GM23248 (cell line): ENCODE measurements at regions not wholly inside any gene's neighbourhood (a gene's known extent, or its start where the extent isn't known, plus 50 kb on each side); places are given as distances from the start of the nearest gene placed in this dataset.

Experiments used
- DNase-seq: peaks from one replicate; pipeline ENCODE4 v3.0.0-alpha.2; 2015
- H2AFZ ChIP-seq: fragments of 200-600 bp; sonication (generic); 2 replicates; pipeline ENCODE4 v1.6.1; 2016; ENCODE audit warnings: antibody characterized with exemption
- H3F3A ChIP-seq: fragments of 200-600 bp; sonication (generic); 2 replicates; pipeline ENCODE4 v1.6.1; 2016; ENCODE audit warnings: mild to moderate bottlenecking, antibody characterized with exemption, mixed run types; ENCODE audit not compliant: insufficient read depth
- H3K27ac ChIP-seq: fragments of 200-600 bp; sonication (generic); 2 replicates; pipeline ENCODE4 v1.5.1; 2016; ENCODE audit warnings: mild to moderate bottlenecking
- H3K27me3 ChIP-seq: fragments of 200-600 bp; sonication (generic); replicated peaks from 2 replicates; pipeline ENCODE4 v1.6.1; 2016; ENCODE audit warnings: mild to moderate bottlenecking; ENCODE audit not compliant: insufficient read depth
- H3K36me3 ChIP-seq: fragments of 200-600 bp; sonication (generic); 2 replicates; pipeline ENCODE4 v1.6.1; 2016; ENCODE audit warnings: low read depth, mild to moderate bottlenecking
- H3K4me1 ChIP-seq: fragments of 200-600 bp; sonication (generic); 2 replicates; pipeline ENCODE4 v1.6.1; 2016; ENCODE audit warnings: mild to moderate bottlenecking; ENCODE audit not compliant: insufficient read depth
- H3K4me2 ChIP-seq: fragments of 200-600 bp; sonication (generic); one replicate; pipeline ENCODE4 v1.6.1; 2016; ENCODE audit warnings: mild to moderate bottlenecking; ENCODE audit not compliant: unreplicated experiment
- H3K4me3 ChIP-seq: fragments of 200-600 bp; sonication (generic); 2 replicates; pipeline ENCODE4 v1.5.1; 2016; ENCODE audit warnings: mild to moderate bottlenecking
- H3K79me2 ChIP-seq: fragments of 200-600 bp; sonication (generic); 2 replicates; pipeline ENCODE4 v1.6.1; 2016; ENCODE audit warnings: mild to moderate bottlenecking; ENCODE audit not compliant: insufficient read depth
- H3K9ac ChIP-seq: fragments of 200-600 bp; sonication (generic); 2 replicates; pipeline ENCODE4 v1.6.1; 2016; ENCODE audit warnings: mild to moderate bottlenecking
- H3K9me2 ChIP-seq: fragments of 200-600 bp; sonication (generic); 2 replicates; pipeline ENCODE4 v1.6.1; 2016; ENCODE audit warnings: mixed run types, mild to moderate bottlenecking, moderate library complexity; ENCODE audit not compliant: insufficient read depth
- H3K9me3 ChIP-seq: fragments of 200-600 bp; sonication (generic); one replicate; pipeline ENCODE4 v1.6.1; 2017; ENCODE audit warnings: low read depth
- H4K20me1 ChIP-seq: fragments of 200-600 bp; sonication (generic); 2 replicates; pipeline ENCODE4 v1.6.0; 2016; ENCODE audit not compliant: insufficient read depth
- EZH2 ChIP-seq: fragments of 200-600 bp; sonication (generic); IDR thresholded peaks from 2 replicates; pipeline ENCODE4 v1.6.1; 2018; ENCODE audit warnings: antibody characterized with exemption, mild to moderate bottlenecking; ENCODE audit not compliant: insufficient read depth, poor library complexity, severe bottlenecking
- EZH2phosphoT487 ChIP-seq: fragments of 200-600 bp; sonication (generic); IDR thresholded peaks from 2 replicates; pipeline ENCODE4 v1.6.1; 2018; ENCODE audit warnings: antibody characterized with exemption, moderate library complexity, mild to moderate bottlenecking, low read depth; ENCODE audit not compliant: insufficient read depth
- WGBS, 2 experiments: methylation state at CpG; one replicate each; pipeline ENCODE4 v1.1.6; 2015 to 2017; ENCODE audit warnings: low lambda C conversion rate in 2 of 2, low coverage in 1 of 2; ENCODE audit errors: missing lambda C conversion rate in 2 of 2; 5-methylcytosine and 5-hydroxymethylcytosine counted together
- in situ Hi-C: fragments of 300-500 bp; cut with MboI; formaldehyde crosslinking; loops from 2 replicates; pipeline ENCODE4 v1.15.0; 2020

DNA sequence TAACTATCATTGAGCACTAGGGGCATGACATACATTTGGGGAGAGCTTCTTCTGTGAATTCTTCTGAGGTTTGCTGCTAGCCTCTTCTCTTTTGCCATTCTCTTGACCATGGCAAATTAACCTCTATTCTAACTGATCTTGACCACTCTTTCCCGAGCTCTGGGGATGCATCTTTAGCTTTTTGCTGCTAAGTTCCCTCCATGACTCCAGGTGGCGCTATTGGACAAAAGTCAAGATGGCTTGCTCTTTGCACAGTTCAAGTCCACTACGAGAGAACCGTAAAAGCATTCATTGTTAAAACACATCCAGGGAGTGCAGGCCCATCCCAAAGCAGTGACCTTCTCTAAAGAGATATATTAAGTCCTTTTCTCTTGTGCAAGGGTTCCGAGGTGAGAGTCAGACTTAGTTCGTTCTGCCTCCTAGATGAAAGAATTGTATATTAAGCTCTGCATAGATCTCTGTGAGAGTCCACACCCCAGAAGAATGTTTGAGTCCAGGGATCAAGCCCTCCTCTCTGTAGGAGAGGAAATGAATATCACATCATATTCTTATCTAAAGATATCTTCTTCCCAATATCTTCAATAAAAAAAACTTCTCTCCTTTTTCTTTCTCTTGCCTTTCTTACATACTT, 1152.9 kb upstream of the CDH6 start:
- no peak overlapping the region for H3K27ac ChIP-seq
- no peaks in the 10 kb centered on the region for H3K4me1 ChIP-seq
- no peaks in the 10 kb centered on the region for H3F3A ChIP-seq
- no peaks in the 10 kb centered on the region for H3K79me2 ChIP-seq
- no peak overlapping the region for H3K4me3 ChIP-seq
- no peaks in the 10 kb centered on the region for H4K20me1 ChIP-seq
- in situ Hi-C loops, result loop anchor here (25.0 kb wide), 1 partner anchor 1197 kb away; no protein-coding TSS in a partner anchor
- 15 to 20% methylated on average over 6 of the region's 6 CpGs for WGBS, 2 experiments
- H3K9me2 ChIP-seq, result no peaks in the 10 kb centered on the region
- TF ChIP-seq EZH2 (no peak), EZH2phosphoT487 (no peak)
- no peak overlapping the region for H3K9ac ChIP-seq
- H2AFZ ChIP-seq, result peak overlapping the region; percentile 53; the same call in 1 of the 2 replicates
- no peak overlapping the region for H3K4me2 ChIP-seq
- DNase-seq, result peak; percentile 52
- H3K27me3 ChIP-seq, result no peaks in the 10 kb centered on the region
- no peaks in the 10 kb centered on the region for H3K9me3 ChIP-seq
- no peaks in the 10 kb centered on the region for H3K36me3 ChIP-seq

- TF ChIP-seq EZH2phosphoT487, result no peak
- no peak for TF ChIP-seq EZH2
- H3K4me1 ChIP-seq, result no peaks in the 10 kb centered on the region
- DNase-seq, result no peak
Observed at GRCh38 chr5:30039379-30039778, 1154.1 kb upstream of the CDH6 start.

DNA sequence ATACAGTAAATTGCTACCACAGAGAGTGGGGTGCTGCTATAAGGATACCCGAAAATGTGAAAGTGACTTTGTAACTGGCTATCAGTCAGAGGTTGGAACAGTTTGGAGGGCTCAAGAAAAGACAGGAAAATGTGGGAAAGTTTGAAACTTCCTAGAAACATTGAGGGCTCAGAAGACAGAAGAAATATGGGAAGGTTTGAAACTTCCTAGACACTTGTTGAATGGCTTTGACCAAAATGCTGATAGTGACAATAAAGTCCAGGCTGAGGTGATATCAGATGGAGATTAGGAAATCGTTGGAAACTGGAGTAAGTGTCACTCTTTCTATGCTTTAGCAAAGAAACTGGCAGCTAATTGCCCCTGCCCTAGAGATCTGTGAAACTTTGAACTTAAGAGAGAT, 1158.6 kb upstream of the CDH6 start:
- 14 to 15% methylated on average over 2 of the region's 2 CpGs for WGBS, 2 experiments
- H3K27ac ChIP-seq, result no peak overlapping the region
- H3F3A ChIP-seq, result no peaks in the 10 kb centered on the region
- no peaks in the 10 kb centered on the region for H3K79me2 ChIP-seq
- no peak for TF ChIP-seq EZH2
- no peak for TF ChIP-seq EZH2phosphoT487
- no peak overlapping the region for H3K9ac ChIP-seq
- H4K20me1 ChIP-seq, result no peaks in the 10 kb centered on the region
- no peak overlapping the region for H2AFZ ChIP-seq
- no peaks in the 10 kb centered on the region for H3K9me3 ChIP-seq
- DNase-seq, result no peak
- no peak overlapping the region for H3K4me3 ChIP-seq
- H3K9me2 ChIP-seq, result no peaks in the 10 kb centered on the region
- in situ Hi-C loops, result loop anchor here (25.0 kb wide), 1 partner anchor 1202 kb away; no protein-coding TSS in a partner anchor
- no peaks in the 10 kb centered on the region for H3K4me1 ChIP-seq
- no peak overlapping the region for H3K4me2 ChIP-seq
- H3K36me3 ChIP-seq, result no peaks in the 10 kb centered on the region
- no peaks in the 10 kb centered on the region for H3K27me3 ChIP-seq

More at GRCh38 chr5:30039379-30039778, 1154.1 kb upstream of the CDH6 start:
- Histone ChIP-seq H3K79me2 (no peaks in the 10 kb centered on the region), H3K4me3 (no peak overlapping the region), H3K36me3 (no peaks in the 10 kb centered on the region), H2AFZ (no peak overlapping the region), H3F3A (no peaks in the 10 kb centered on the region), H3K27ac (no peak overlapping the region), H3K27me3 (no peaks in the 10 kb centered on the region), H3K4me2 (no peak overlapping the region), H3K9ac (no peak overlapping the region), H3K9me2 (no peaks in the 10 kb centered on the region), H3K9me3 (no peaks in the 10 kb centered on the region), H4K20me1 (no peaks in the 10 kb centered on the region)
- in situ Hi-C loops, result loop anchor here (25.0 kb wide), 1 partner anchor 1198 kb away; no protein-coding TSS in a partner anchor

DNA sequence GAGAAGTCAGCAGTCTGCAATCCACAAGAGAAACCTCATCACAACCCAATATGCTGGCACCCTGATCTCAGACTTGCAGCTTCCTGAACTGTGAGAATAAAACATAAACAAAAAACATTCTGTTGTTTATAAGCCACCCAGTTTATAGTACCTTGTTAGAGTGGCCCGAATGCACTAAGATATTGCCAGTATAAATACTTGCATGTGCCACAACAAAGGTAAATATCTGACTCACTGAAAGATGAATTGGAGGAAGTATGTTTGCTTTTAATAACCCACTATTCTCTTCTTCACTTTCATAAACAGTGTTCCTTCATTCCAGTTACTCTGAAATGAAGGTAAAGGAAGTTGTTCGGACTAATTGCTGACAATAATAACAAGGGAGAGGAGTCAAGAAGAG, 1163.4 kb upstream of the CDH6 start:
- TF ChIP-seq EZH2phosphoT487 (no peak), EZH2 (no peak)
- in situ Hi-C loops, result loop anchor here (25.0 kb wide), 1 partner anchor 1207 kb away; no protein-coding TSS in a partner anchor
- no peak overlapping the region for H3K9ac ChIP-seq
- no peak overlapping the region for H3K4me2 ChIP-seq
- H3F3A ChIP-seq, result no peaks in the 10 kb centered on the region
- H3K9me3 ChIP-seq, result no peaks in the 10 kb centered on the region
- H3K27ac ChIP-seq, result no peak overlapping the region
- WGBS, 2 experiments, result 10 to 18% methylated on average over 2 of the region's 2 CpGs
- H4K20me1 ChIP-seq, result no peaks in the 10 kb centered on the region
- no peak overlapping the region for H2AFZ ChIP-seq
- H3K27me3 ChIP-seq, result no peaks in the 10 kb centered on the region
- H3K36me3 ChIP-seq, result no peaks in the 10 kb centered on the region
- H3K9me2 ChIP-seq, result no peaks in the 10 kb centered on the region
- DNase-seq, result no peak
- no peaks in the 10 kb centered on the region for H3K79me2 ChIP-seq
- no peak overlapping the region for H3K4me3 ChIP-seq
- H3K4me1 ChIP-seq, result no peaks in the 10 kb centered on the region

- Histone ChIP-seq H3K36me3 (no peaks in the 10 kb centered on the region), H3K79me2 (no peaks in the 10 kb centered on the region), H2AFZ (no peak overlapping the region), H3K4me3 (no peak overlapping the region), H3K27ac (no peak overlapping the region), H3K27me3 (no peaks in the 10 kb centered on the region), H3K9ac (no peak overlapping the region), H3K4me1 (no peaks in the 10 kb centered on the region), H4K20me1 (no peaks in the 10 kb centered on the region), H3K9me2 (no peaks in the 10 kb centered on the region), H3F3A (no peaks in the 10 kb centered on the region), H3K4me2 (no peak overlapping the region), H3K9me3 (no peaks in the 10 kb centered on the region)
- TF ChIP-seq EZH2 (no peak), EZH2phosphoT487 (no peak)
- in situ Hi-C loops, result no loop called here
- no peak for DNase-seq
- 8 to 12% methylated on average over 2 of the region's 2 CpGs for WGBS, 2 experiments
Observed at GRCh38 chr5:30001826-30002225, 1191.7 kb upstream of the CDH6 start.
